ENCODE measurements at regions not wholly inside any gene's neighbourhood (a gene's known extent, or its start where the extent isn't known, plus 50 kb on each side); places are given as distances from the start of the nearest gene placed in this dataset.
A peak's percentile ranks its signal among the peaks of the same experiment; 100 is the strongest.

DNA sequence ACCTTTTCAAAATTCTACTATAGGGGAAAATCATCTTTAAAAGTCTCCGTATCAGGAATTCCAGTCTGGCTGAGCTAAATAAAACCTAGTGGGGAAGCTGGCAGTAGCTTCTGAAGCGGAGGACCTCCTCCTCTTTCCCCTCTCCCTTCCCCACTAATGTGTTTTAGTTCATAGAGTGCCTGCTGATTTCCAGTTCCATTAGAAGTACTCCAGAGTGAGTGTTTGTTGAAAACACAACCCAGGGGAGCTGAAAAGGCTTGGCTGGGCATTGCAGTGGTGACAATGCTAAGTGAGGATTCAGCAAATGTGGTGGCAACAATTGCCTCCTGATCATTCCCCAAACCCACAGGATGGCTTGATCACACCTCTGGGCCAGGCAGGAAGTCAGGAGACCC lies 144.2 kb upstream of the FRMD6 start:
- peaks cover 24% of the 10 kb centered on the region for H3K4me1 ChIP-seq (ENCODE audit: insufficient read depth)
- no peak overlapping the region for H3K9ac ChIP-seq
- H3K4me2 ChIP-seq (ENCODE audit: unreplicated experiment), result no peak overlapping the region
- no peak overlapping the region for H3K4me3 ChIP-seq
- H4K20me1 ChIP-seq (ENCODE audit: insufficient read depth), result no peaks in the 10 kb centered on the region
- in situ Hi-C loops (cut with MboI), result no loop called here
- no peak overlapping the region for H3K27ac ChIP-seq
- H3K27me3 ChIP-seq (replicated peaks; ENCODE audit: insufficient read depth), result no peaks in the 10 kb centered on the region
- TF ChIP-seq EZH2 (IDR thresholded peaks at IDR 0.05; ENCODE audit: insufficient read depth, poor library complexity, severe bottlenecking) (no peak), EZH2phosphoT487 (IDR thresholded peaks at IDR 0.05; ENCODE audit: insufficient read depth, low read depth) (no peak)
- no peaks in the 10 kb centered on the region for H3K79me2 ChIP-seq (ENCODE audit: insufficient read depth)
- peak overlapping the region; percentile 65; the same call in 1 of the 2 replicates for H2AFZ ChIP-seq
- no peaks in the 10 kb centered on the region for H3K9me2 ChIP-seq (ENCODE audit: insufficient read depth)
- no peaks in the 10 kb centered on the region for H3K36me3 ChIP-seq (ENCODE audit: low read depth)
- H3K9me3 ChIP-seq (ENCODE audit: low read depth), result no peaks in the 10 kb centered on the region
- 94 to 100% methylated on average over 2 of the region's 2 CpGs for WGBS, 2 experiments (ENCODE audit: low coverage in 1 of 2, low lambda C conversion rate in 2 of 2, missing lambda C conversion rate in 2 of 2)
- no peaks in the 10 kb centered on the region for H3F3A ChIP-seq (ENCODE audit: insufficient read depth)
- peak; percentile 28 for DNase-seq

DNA sequence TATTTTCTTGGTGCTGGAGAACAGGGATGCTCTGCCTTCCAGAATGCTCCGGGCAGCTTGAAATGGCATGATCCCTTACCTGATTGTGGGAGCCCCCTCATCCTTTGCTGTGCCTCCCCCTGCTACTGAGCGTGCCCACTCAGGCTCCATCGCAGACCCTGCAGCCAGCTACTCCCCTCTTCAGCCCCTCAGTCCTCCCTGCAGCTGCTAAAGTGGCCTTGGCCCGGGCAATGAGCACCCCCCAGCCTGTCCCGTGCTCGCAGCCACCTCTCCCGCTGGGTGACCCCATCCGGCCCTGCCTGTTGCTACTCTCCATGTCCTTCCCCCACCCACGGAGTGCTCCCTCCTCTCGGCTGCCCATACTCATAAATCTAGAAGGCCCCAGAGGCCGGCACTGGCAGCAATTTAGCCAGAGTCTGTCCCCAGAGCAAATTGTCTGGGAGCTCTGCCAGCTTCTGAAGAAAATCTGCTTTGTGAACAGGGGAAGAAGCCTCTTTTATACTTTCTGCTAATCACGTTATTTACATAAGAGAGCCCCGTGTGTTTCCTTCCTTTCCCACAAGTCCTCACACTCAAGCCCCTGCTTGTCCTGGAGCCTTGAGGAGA lies 143.7 kb upstream of the FRMD6 start:
- H3K27ac ChIP-seq, result no peak overlapping the region; the same call in 1 of the 2 replicates
- 22 to 23% methylated on average over 12 to 13 of the region's 13 CpGs for WGBS, 2 experiments (ENCODE audit: low coverage in 1 of 2, low lambda C conversion rate in 2 of 2, missing lambda C conversion rate in 2 of 2)
- no peak overlapping the region for H3K4me3 ChIP-seq
- peak overlapping the region; percentile 42 for H3K4me2 ChIP-seq (ENCODE audit: unreplicated experiment)
- no peaks in the 10 kb centered on the region for H3K9me2 ChIP-seq (ENCODE audit: insufficient read depth)
- no peaks in the 10 kb centered on the region for H3K36me3 ChIP-seq (ENCODE audit: low read depth)
- peak overlapping the region; percentile 65 for H2AFZ ChIP-seq
- peak; percentile 66 for DNase-seq
- peak overlapping the region; percentile 49 for H3K9ac ChIP-seq
- H3K79me2 ChIP-seq (ENCODE audit: insufficient read depth), result no peaks in the 10 kb centered on the region
- H3K27me3 ChIP-seq (replicated peaks; ENCODE audit: insufficient read depth), result no peaks in the 10 kb centered on the region
- no peaks in the 10 kb centered on the region for H3F3A ChIP-seq (ENCODE audit: insufficient read depth)
- no peaks in the 10 kb centered on the region for H3K9me3 ChIP-seq (ENCODE audit: low read depth)
- no peaks in the 10 kb centered on the region for H4K20me1 ChIP-seq (ENCODE audit: insufficient read depth)
- TF ChIP-seq EZH2 (IDR thresholded peaks at IDR 0.05; ENCODE audit: insufficient read depth, poor library complexity, severe bottlenecking), result no peak
- no peak for TF ChIP-seq EZH2phosphoT487 (IDR thresholded peaks at IDR 0.05; ENCODE audit: insufficient read depth, low read depth)
- H3K4me1 ChIP-seq (ENCODE audit: insufficient read depth), result peaks cover 24% of the 10 kb centered on the region
- in situ Hi-C loops (cut with MboI), result no loop called here

GRCh38 chr14:51511265-51511664 lies 140.4 kb upstream of the FRMD6 start:
- H3K9ac ChIP-seq, result no peak overlapping the region
- H3K4me1 ChIP-seq (ENCODE audit: insufficient read depth), result peaks cover 24% of the 10 kb centered on the region
- no peaks in the 10 kb centered on the region for H3K79me2 ChIP-seq (ENCODE audit: insufficient read depth)
- no peak overlapping the region for H3K4me3 ChIP-seq
- H3K9me3 ChIP-seq (ENCODE audit: low read depth), result no peaks in the 10 kb centered on the region
- no peaks in the 10 kb centered on the region for H3F3A ChIP-seq (ENCODE audit: insufficient read depth)
- no peaks in the 10 kb centered on the region for H4K20me1 ChIP-seq (ENCODE audit: insufficient read depth)
- no peaks in the 10 kb centered on the region for H3K36me3 ChIP-seq (ENCODE audit: low read depth)
- no peak overlapping the region for H3K27ac ChIP-seq
- H3K9me2 ChIP-seq (ENCODE audit: insufficient read depth), result no peaks in the 10 kb centered on the region
- DNase-seq, result peak; percentile 56
- no peak overlapping the region for H2AFZ ChIP-seq
- H3K4me2 ChIP-seq (ENCODE audit: unreplicated experiment), result no peak overlapping the region
- no peaks in the 10 kb centered on the region for H3K27me3 ChIP-seq (replicated peaks; ENCODE audit: insufficient read depth)
- TF ChIP-seq EZH2 (IDR thresholded peaks at IDR 0.05; ENCODE audit: insufficient read depth, poor library complexity, severe bottlenecking), result no peak
- no peak for TF ChIP-seq EZH2phosphoT487 (IDR thresholded peaks at IDR 0.05; ENCODE audit: insufficient read depth, low read depth)
- in situ Hi-C loops (cut with MboI), result no loop called here

- H3K4me3 ChIP-seq, result no peak overlapping the region
- H3K9ac ChIP-seq, result no peak overlapping the region
- in situ Hi-C loops (cut with MboI), result no loop called here
- no peak overlapping the region for H2AFZ ChIP-seq
- H3K27ac ChIP-seq, result no peak overlapping the region
- no peaks in the 10 kb centered on the region for H3K27me3 ChIP-seq (replicated peaks; ENCODE audit: insufficient read depth)
- H3K9me3 ChIP-seq (ENCODE audit: low read depth), result no peaks in the 10 kb centered on the region
- H3K4me1 ChIP-seq (ENCODE audit: insufficient read depth), result peaks cover 24% of the 10 kb centered on the region
- TF ChIP-seq EZH2 (IDR thresholded peaks at IDR 0.05; ENCODE audit: insufficient read depth, poor library complexity, severe bottlenecking), result no peak
- no peak for TF ChIP-seq EZH2phosphoT487 (IDR thresholded peaks at IDR 0.05; ENCODE audit: insufficient read depth, low read depth)
- H3F3A ChIP-seq (ENCODE audit: insufficient read depth), result no peaks in the 10 kb centered on the region
- WGBS, 2 experiments (ENCODE audit: low coverage in 1 of 2, low lambda C conversion rate in 2 of 2, missing lambda C conversion rate in 2 of 2), result 95 to 98% methylated on average over 2 of the region's 2 CpGs
- no peak for DNase-seq
- no peaks in the 10 kb centered on the region for H4K20me1 ChIP-seq (ENCODE audit: insufficient read depth)
- no peak overlapping the region for H3K4me2 ChIP-seq (ENCODE audit: unreplicated experiment)
- H3K9me2 ChIP-seq (ENCODE audit: insufficient read depth), result no peaks in the 10 kb centered on the region
- no peaks in the 10 kb centered on the region for H3K36me3 ChIP-seq (ENCODE audit: low read depth)
- H3K79me2 ChIP-seq (ENCODE audit: insufficient read depth), result no peaks in the 10 kb centered on the region
Measured at GRCh38 chr14:51512316-51512715, 139.4 kb upstream of the FRMD6 start.

- Histone ChIP-seq H3K27ac (no peak overlapping the region), H3K9me2 (ENCODE audit: insufficient read depth) (no peaks in the 10 kb centered on the region)
Measured at GRCh38 chr14:51513281-51513680, 138.4 kb upstream of the FRMD6 start.

More at GRCh38 chr14:51513281-51513680, 138.4 kb upstream of the FRMD6 start:
- Histone ChIP-seq H3K36me3 (ENCODE audit: low read depth) (no peaks in the 10 kb centered on the region), H3K27me3 (replicated peaks; ENCODE audit: insufficient read depth) (no peaks in the 10 kb centered on the region), H3K9me3 (ENCODE audit: low read depth) (no peaks in the 10 kb centered on the region), H4K20me1 (ENCODE audit: insufficient read depth) (no peaks in the 10 kb centered on the region), H3K4me2 (ENCODE audit: unreplicated experiment) (no peak overlapping the region), H3K4me3 (no peak overlapping the region), H3K79me2 (ENCODE audit: insufficient read depth) (no peaks in the 10 kb centered on the region), H3K4me1 (ENCODE audit: insufficient read depth) (peaks cover 16% of the 10 kb centered on the region), H3K9ac (no peak overlapping the region), H3F3A (ENCODE audit: insufficient read depth) (no peaks in the 10 kb centered on the region), H2AFZ (no peak overlapping the region)
- no peak for TF ChIP-seq EZH2 (IDR thresholded peaks at IDR 0.05; ENCODE audit: insufficient read depth, poor library complexity, severe bottlenecking)
- no peak for TF ChIP-seq EZH2phosphoT487 (IDR thresholded peaks at IDR 0.05; ENCODE audit: insufficient read depth, low read depth)
- 82 to 96% methylated on average over 3 of the region's 3 CpGs for WGBS, 2 experiments (ENCODE audit: low coverage in 1 of 2, low lambda C conversion rate in 2 of 2, missing lambda C conversion rate in 2 of 2)
- no peak for DNase-seq
- in situ Hi-C loops (cut with MboI), result no loop called here
